SK-N-SH (cell line): ENCODE measurements at regions not wholly inside any gene's neighbourhood (a gene's known extent, or its start where the extent isn't known, plus 50 kb on each side); places are given as distances from the start of the nearest gene placed in this dataset.

Experiments
- CTCF ChIA-PET: fragments of 300-600, 350-600 bp; formaldehyde crosslinking; extraction: SDS; loops from one replicate; lab custom pipeline; 2021; lab: Yijun Ruan, JAX
- POLR2A ChIA-PET: fragments of 350-600 bp; sonication (Branson Sonifier 250); formaldehyde crosslinking; extraction: SDS; loops from one replicate; lab custom pipeline; 2020; ENCODE audit warnings: antibody characterized with exemption, inconsistent platforms; lab: Yijun Ruan, JAX
- DNase-seq: peaks from one replicate; pipeline ENCODE4 v3.0.0; 2012
- H2AFZ ChIP-seq: fragments of 200-600 bp; sonication (generic); 2 replicates; pipeline ENCODE4 v1.8.1; 2016; ENCODE audit warnings: antibody characterized with exemption, mild to moderate bottlenecking, low read depth
- H3F3A ChIP-seq: fragments of 200-600 bp; sonication (generic); replicated peaks from 2 replicates; pipeline ENCODE3; 2016; ENCODE audit warnings: antibody characterized with exemption, mild to moderate bottlenecking; ENCODE audit not compliant: insufficient read depth
- H3K27ac ChIP-seq, 2 experiments: fragments of 200-500 bp in 1 of 2; fragments of 200-600 bp in 1 of 2; sonication (Bioruptor generic) in 1 of 2; sonication (generic), shearing (Covaris generic) in 1 of 2; 2 replicates each; pipeline versions ENCODE4 v1.5.1 to v1.6.1; 2014 to 2016; ENCODE audit warnings: low read depth in 2 of 2, inconsistent platforms in 1 of 2, low read length in 1 of 2, mild to moderate bottlenecking in 1 of 2, mixed read lengths in 1 of 2
- H3K27me3 ChIP-seq: fragments of 200-600 bp; sonication (generic), shearing (Covaris generic); 2 replicates; pipeline ENCODE4 v1.6.1; 2016; ENCODE audit warnings: mixed run types; ENCODE audit not compliant: insufficient read depth
- H3K36me3 ChIP-seq, 2 experiments: fragments of 200-500 bp in 1 of 2; fragments of 200-600 bp in 1 of 2; sonication (Bioruptor generic) in 1 of 2; sonication (generic) in 1 of 2; replicated peaks in 1 of 2; 2 replicates each; pipeline versions ENCODE3 to v1.5.1; 2014 to 2016; ENCODE audit warnings: low read length in 1 of 2, mild to moderate bottlenecking in 1 of 2; ENCODE audit not compliant: insufficient read depth in 2 of 2, control insufficient read depth in 1 of 2
- H3K4me1 ChIP-seq, 2 experiments: fragments of 200-500 bp in 1 of 2; fragments of 200-600 bp in 1 of 2; sonication (Bioruptor generic) in 1 of 2; sonication (generic), shearing (Covaris generic) in 1 of 2; 2 replicates each; pipeline versions ENCODE4 v1.5.1 to v1.6.1; 2014 to 2016; ENCODE audit warnings: low read depth in 1 of 2, low read length in 1 of 2, mixed run types in 1 of 2; ENCODE audit not compliant: insufficient read depth in 2 of 2, control insufficient read depth in 1 of 2
- H3K4me2 ChIP-seq: fragments of 200-600 bp; sonication (generic), shearing (Covaris generic); 2 replicates; pipeline ENCODE4 v1.6.1; 2017; ENCODE audit warnings: mixed run types
- H3K4me3 ChIP-seq, 2 experiments: fragments of 200-500 bp in 1 of 2; fragments of 200-600 bp in 1 of 2; sonication (Bioruptor generic) in 1 of 2; sonication (generic), shearing (Covaris generic) in 1 of 2; 2 replicates each; pipeline versions ENCODE4 v1.5.1 to v1.8.1; 2014 to 2016; ENCODE audit warnings: low read depth in 2 of 2, inconsistent platforms in 1 of 2, low read length in 1 of 2, mild to moderate bottlenecking in 1 of 2, mixed read lengths in 1 of 2, moderate library complexity in 1 of 2
- H3K79me2 ChIP-seq: fragments of 200-600 bp; sonication (generic); 2 replicates; pipeline ENCODE4 v1.8.1; 2017; ENCODE audit warnings: mild to moderate bottlenecking; ENCODE audit not compliant: insufficient read depth
- H3K9ac ChIP-seq: fragments of 200-600 bp; sonication (generic); 2 replicates; pipeline ENCODE4 v1.6.1; 2017; ENCODE audit warnings: mixed run types
- H3K9me2 ChIP-seq: fragments of 200-600 bp; sonication (generic); 2 replicates; pipeline ENCODE4 v1.6.1; 2017; ENCODE audit warnings: mixed run types
- H3K9me3 ChIP-seq: fragments of 200-600 bp; sonication (generic); 2 replicates; pipeline ENCODE4 v1.6.1; 2017; ENCODE audit warnings: mixed run types, mild to moderate bottlenecking, moderate library complexity
- H4K20me1 ChIP-seq: fragments of 200-600 bp; sonication (generic); 2 replicates; pipeline ENCODE4 v1.6.1; 2017; ENCODE audit warnings: mild to moderate bottlenecking, mixed run types; ENCODE audit not compliant: insufficient read depth
- CHD2 ChIP-seq: fragments of 150-350 bp; IDR thresholded peaks from 2 replicates; pipeline ENCODE4 v1.6.1; 2018; ENCODE audit warnings: low read length; ENCODE audit not compliant: partially characterized antibody
- FOXJ3 ChIP-seq: sonication (generic); formaldehyde crosslinking; IDR thresholded peaks from 2 replicates; pipeline ENCODE4 v1.5.1; 2020; ENCODE audit warnings: mild to moderate bottlenecking, missing genetic modification reagents
- GABPA ChIP-seq: IDR thresholded peaks from 2 replicates; pipeline ENCODE4 v1.4.0; 2012; ENCODE audit warnings: low read depth, mild to moderate bottlenecking
- GATA2 ChIP-seq: sonication (generic); formaldehyde crosslinking; IDR thresholded peaks from 2 replicates; pipeline ENCODE4 v1.5.0; 2020; ENCODE audit warnings: mild to moderate bottlenecking, missing genetic modification reagents
- IRF3 ChIP-seq: fragments of 150-350 bp; IDR thresholded peaks from 2 replicates; pipeline ENCODE4 v1.6.1; 2016; ENCODE audit warnings: mild to moderate bottlenecking, low read depth, low read length
- MAX ChIP-seq: IDR thresholded peaks from 2 replicates; pipeline ENCODE4 v1.4.0; 2012; ENCODE audit warnings: low read depth
- MXI1 ChIP-seq: IDR thresholded peaks from 2 replicates; pipeline ENCODE4 v1.6.1; 2012; ENCODE audit warnings: mild to moderate bottlenecking, low read depth, low read length, improper control_type of control experiment
- NRF1 ChIP-seq: IDR thresholded peaks from 2 replicates; pipeline ENCODE4 v1.6.1; 2012; ENCODE audit warnings: low read depth, mild to moderate bottlenecking, low read length
- PBX3 ChIP-seq: IDR thresholded peaks from 2 replicates; pipeline ENCODE4; 2012
- POLR2AphosphoS5 ChIP-seq: IDR thresholded peaks from 2 replicates; pipeline ENCODE4 v1.6.1; 2012; ENCODE audit warnings: low read depth, low read length
- RAD21 ChIP-seq: IDR thresholded peaks from 2 replicates; pipeline ENCODE4 v1.6.1; 2012; ENCODE audit warnings: mild to moderate bottlenecking, low read length
- REST ChIP-seq: IDR thresholded peaks from 2 replicates; pipeline ENCODE4 v1.6.1; 2012; ENCODE audit warnings: mild to moderate bottlenecking, low read depth, low read length, moderate library complexity
- SIN3A ChIP-seq: IDR thresholded peaks from 2 replicates; pipeline ENCODE4 v1.6.1; 2012; ENCODE audit warnings: low read depth, mild to moderate bottlenecking, low read length, moderate library complexity, borderline replicate concordance
- TEAD4 ChIP-seq: IDR thresholded peaks from 2 replicates; pipeline ENCODE4 v1.4.0; 2012; ENCODE audit warnings: mild to moderate bottlenecking, borderline replicate concordance; ENCODE audit not compliant: insufficient read depth
- USF1 ChIP-seq: IDR thresholded peaks from 2 replicates; pipeline ENCODE4 v1.4.0; 2012; ENCODE audit warnings: low read depth, borderline replicate concordance
- YY1 ChIP-seq: IDR thresholded peaks from 2 replicates; pipeline ENCODE4 v1.4.0; 2012; ENCODE audit warnings: low read depth, mild to moderate bottlenecking
- ZBTB33 ChIP-seq: IDR thresholded peaks from 2 replicates; pipeline ENCODE4 v1.4.0; 2012; ENCODE audit warnings: low read depth, borderline replicate concordance
- WGBS: methylation state at CpG from one replicate; pipeline ENCODE4 v1.1.6; 2017; ENCODE audit warnings: low lambda C conversion rate; 5-methylcytosine and 5-hydroxymethylcytosine counted together

- Histone ChIP-seq H3K9me2 (no peaks in the 10 kb centered on the region), H3K36me3 (no peaks in the 10 kb centered on the region), H3K4me2 (no peak overlapping the region), H3K4me3 (no peak overlapping the region), H3K27ac (no peak overlapping the region), H3F3A (no peaks in the 10 kb centered on the region), H2AFZ (no peak overlapping the region), H3K9ac (no peak overlapping the region), H3K27me3 (no peaks in the 10 kb centered on the region), H3K79me2 (no peaks in the 10 kb centered on the region), H3K9me3 (no peaks in the 10 kb centered on the region), H4K20me1 (no peaks in the 10 kb centered on the region), H3K4me1 (no peaks in the 10 kb centered on the region)
- POLR2A ChIA-PET, result no interaction called here
- TF ChIP-seq NRF1, result no peak
- TF ChIP-seq FOXJ3 (CRISPR knock-in tag), result no peak
- no peak for TF ChIP-seq SIN3A
- TF ChIP-seq ZBTB33, result no peak
- TF ChIP-seq YY1, result no peak
- no peak for TF ChIP-seq CHD2
- TF ChIP-seq RAD21, result no peak
- no peak for TF ChIP-seq MXI1
- TF ChIP-seq GABPA, result no peak
- TF ChIP-seq POLR2AphosphoS5, result no peak
- no peak for TF ChIP-seq MAX
- TF ChIP-seq USF1, result no peak
- TF ChIP-seq REST, result no peak
- TF ChIP-seq PBX3, result no peak
- TF ChIP-seq TEAD4, result no peak
- no peak for TF ChIP-seq IRF3
- no peak for TF ChIP-seq GATA2 (CRISPR knock-in tag)
- CTCF ChIA-PET, result interaction anchor here (1.2 to 3.4 kb wide), 4 partner anchors 10 to 199 kb away, joined by 4 to 11 read pairs (median 8); no protein-coding TSS in a partner anchor
- no peak for DNase-seq
- 83% methylated on average over 3 of the region's 3 CpGs for WGBS
Observed at GRCh38 chr3:150296966-150297365, 111.1 kb upstream of the TSC22D2 start.
